Upper lobe of left lung (tissue), 6 donors: ENCODE measurements at regions not wholly inside any gene's neighbourhood (a gene's known extent, or its start where the extent isn't known, plus 50 kb on each side); places are given as distances from the start of the nearest gene placed in this dataset.

Source experiments
- ATAC-seq, 2 donors: fragments of 200-7000 bp; cut with Tn5 transposase; one replicate each; pipeline ENCODE4 v1.9.1; 2022; ENCODE audit warnings: mild to moderate bottlenecking in 2 of 2, moderate library complexity in 2 of 2; ENCODE audit not compliant: low FRiP score in 2 of 2
- DNase-seq, 2 donors: peaks; one replicate each; pipeline ENCODE4 v3.0.0-alpha.2; 2019 to 2020
- H3K27ac ChIP-seq, 4 donors: fragments of 200-600 bp; sonication (generic); one replicate each; pipeline ENCODE4 v1.5.1; 2016 to 2019
- H3K27me3 ChIP-seq, 4 donors: fragments of 200-600 bp; sonication (generic); one replicate each; pipeline ENCODE4 v1.5.1; 2017 to 2019
- H3K36me3 ChIP-seq, 4 donors: fragments of 200-600 bp; sonication (generic); one replicate each; pipeline ENCODE4 v1.5.1; 2016 to 2019
- H3K4me1 ChIP-seq, 4 donors: fragments of 200-600 bp; sonication (generic); one replicate each; pipeline ENCODE4 v1.5.1; 2018 to 2019
- H3K4me3 ChIP-seq, 4 donors: fragments of 200-600 bp; sonication (generic); one replicate each; pipeline ENCODE4 v1.5.1; 2017 to 2019; ENCODE audit warnings: mild to moderate bottlenecking in 2 of 4, moderate library complexity in 1 of 4
- H3K9me3 ChIP-seq, 4 donors: fragments of 200-600 bp; sonication (generic); one replicate each; pipeline ENCODE4 v1.5.1; 2018 to 2019
- CTCF ChIP-seq, 6 experiments: fragments of 450-650 bp in 4 of 6; fragments of 200-600 bp in 2 of 6; sonication (generic) in 2 of 6; IDR thresholded peaks; one replicate each; pipeline ENCODE4 v1.5.1; 2016 to 2019; ENCODE audit warnings: antibody characterized with exemption in 6 of 6
- EP300 ChIP-seq, 4 donors: sonication (generic); formaldehyde crosslinking; IDR thresholded peaks; one replicate each; pipeline ENCODE4 v1.5.1; 2017; ENCODE audit warnings: antibody characterized with exemption in 4 of 4, control low read depth in 2 of 4
- POLR2A ChIP-seq, 4 donors: fragments of 450-650 bp; IDR thresholded peaks; one replicate each; pipeline ENCODE4 v1.5.1; 2016 to 2017; ENCODE audit warnings: antibody characterized with exemption in 4 of 4, mild to moderate bottlenecking in 2 of 4
- POLR2AphosphoS5 ChIP-seq, 2 donors: sonication (generic); formaldehyde crosslinking; IDR thresholded peaks; one replicate each; pipeline ENCODE4 v1.5.1; 2017; ENCODE audit warnings: antibody characterized with exemption in 2 of 2
- WGBS, 2 donors: methylation state at CpG; one replicate each; pipeline ENCODE4 v1.1.5; 2017 to 2018; 5-methylcytosine and 5-hydroxymethylcytosine counted together
- donor health status: DM: no; HTN: no; CAD: no; lungs with moderate emphysema.
- donor health status: DM: no; HTN: yes; CAD: no; lungs with severe emphysema.

- Histone ChIP-seq H3K36me3 (no peaks in the 10 kb centered on the region), H3K4me3 (no peak overlapping the region), H3K4me1 (no peaks in the 10 kb centered on the region), H3K27ac (no peak overlapping the region), H3K9me3 (no peaks in the 10 kb centered on the region), H3K27me3 (no peaks in the 10 kb centered on the region)
- ATAC-seq (no peak), DNase-seq (no peak)
- WGBS, 2 donors: 64 to 77% methylated on average over 4 of the region's 4 CpGs
- TF ChIP-seq POLR2A (IDR thresholded peaks at IDR 0.05): no peak
Measured at GRCh38 chr17:79444198-79444597, 166.7 kb downstream of the RBFOX3 start.

GRCh38 chr17:79443026-79443425 lies 167.8 kb downstream of the RBFOX3 start:
- no peaks in the 10 kb centered on the region for H3K4me1 ChIP-seq
- H3K4me3 ChIP-seq: no peak overlapping the region
- TF ChIP-seq POLR2AphosphoS5 (IDR thresholded peaks at IDR 0.05) (no peak), CTCF (IDR thresholded peaks at IDR 0.05) (no peak), EP300 (IDR thresholded peaks at IDR 0.05) (no peak), POLR2A (IDR thresholded peaks at IDR 0.05) (no peak)
- H3K27me3 ChIP-seq: no peaks in the 10 kb centered on the region
- no peak overlapping the region for H3K27ac ChIP-seq
- peak in 1 of 2 donors; percentile 69 for DNase-seq
- WGBS, 2 donors: 82 to 91% methylated on average over 4 to 10 of the region's 10 CpGs
- ATAC-seq: no peak
- H3K9me3 ChIP-seq: no peaks in the 10 kb centered on the region
- H3K36me3 ChIP-seq: no peaks in the 10 kb centered on the region

GRCh38 chr17:79441356-79442160 lies 169.3 kb downstream of the RBFOX3 start:
- 72 to 84% methylated on average over 5 to 15 of the region's 15 CpGs for WGBS, 2 donors
- TF ChIP-seq POLR2AphosphoS5 (IDR thresholded peaks at IDR 0.05): no peak
- TF ChIP-seq POLR2A (IDR thresholded peaks at IDR 0.05): no peak
- no peaks in the 10 kb centered on the region for H3K27me3 ChIP-seq
- ATAC-seq (no peak), DNase-seq (peak in 1 of 2 donors; percentile 55)
- no peaks in the 10 kb centered on the region for H3K4me1 ChIP-seq
- no peak overlapping the region for H3K27ac ChIP-seq
- H3K36me3 ChIP-seq: no peaks in the 10 kb centered on the region
- H3K9me3 ChIP-seq: no peaks in the 10 kb centered on the region
- H3K4me3 ChIP-seq: no peak overlapping the region

GRCh38 chr17:79440251-79440650 lies 170.6 kb downstream of the RBFOX3 start:
- TF ChIP-seq POLR2AphosphoS5 (IDR thresholded peaks at IDR 0.05) (no peak), CTCF (IDR thresholded peaks at IDR 0.05) (no peak), EP300 (IDR thresholded peaks at IDR 0.05) (no peak), POLR2A (IDR thresholded peaks at IDR 0.05) (no peak)
- Histone ChIP-seq H3K36me3 (no peaks in the 10 kb centered on the region), H3K9me3 (no peaks in the 10 kb centered on the region), H3K27ac (no peak overlapping the region), H3K27me3 (peaks cover 0 to 5% (median 0%) of the 10 kb centered on the region in 4 donors), H3K4me1 (no peaks in the 10 kb centered on the region), H3K4me3 (no peak overlapping the region)
- ATAC-seq: no peak
- DNase-seq: peak in 1 of 2 donors; percentile 52
- 73 to 78% methylated on average over 6 to 14 of the region's 14 CpGs for WGBS, 2 donors

GRCh38 chr17:79439493-79439892 lies 171.4 kb downstream of the RBFOX3 start:
- ATAC-seq (no peak), DNase-seq (no peak)
- Histone ChIP-seq H3K27me3 (peaks cover 0 to 5% (median 0%) of the 10 kb centered on the region in 4 donors), H3K4me3 (no peak overlapping the region), H3K9me3 (no peaks in the 10 kb centered on the region), H3K4me1 (no peaks in the 10 kb centered on the region), H3K27ac (no peak overlapping the region), H3K36me3 (no peaks in the 10 kb centered on the region)
- 93 to 98% methylated on average over 6 of the region's 6 CpGs for WGBS, 2 donors
- no peak for TF ChIP-seq EP300 (IDR thresholded peaks at IDR 0.05)
- TF ChIP-seq POLR2A (IDR thresholded peaks at IDR 0.05): no peak
- TF ChIP-seq POLR2AphosphoS5 (IDR thresholded peaks at IDR 0.05): no peak
- no peak for TF ChIP-seq CTCF (IDR thresholded peaks at IDR 0.05)
